K562 (cell line): ENCODE measurements at regions not wholly inside any gene's neighbourhood (a gene's known extent, or its start where the extent isn't known, plus 50 kb on each side); places are given as distances from the start of the nearest gene placed in this dataset.

Source experiments
- ATAC-seq: fragments of 200-7000 bp; cut with Tn5 transposase; 3 replicates; pipeline ENCODE4 v1.9.1; 2020; ENCODE audit warnings: moderate library complexity
- BruUV-seq: library from RNA; stranded (reverse); fragments of 400-500 nt; replicated peaks from 2 replicates; lab custom pipeline; 2021; lab: Mats Ljungman, UMichigan
- CTCF ChIA-PET: fragments of 300-600 bp; formaldehyde crosslinking; extraction: SDS; loops from one replicate; lab custom pipeline; 2021; ENCODE audit warnings: low intra/inter-chr PET ratio; lab: Yijun Ruan, JAX
- POLR2A ChIA-PET: fragments of 300-600, 350-650 bp; sonication (Branson Sonifier 250); formaldehyde crosslinking; extraction: SDS; loops from one replicate; lab custom pipeline; 2021; ENCODE audit warnings: antibody characterized with exemption, inconsistent platforms; lab: Yijun Ruan, JAX
- DNase-seq, 4 experiments: peaks; one replicate each; pipeline versions ENCODE4 v3.0.0 to v3.0.0-alpha.2; 2011 to 2018; ENCODE audit warnings: low spot score in 3 of 4, mixed read lengths in 3 of 4; ENCODE audit errors: extremely low read depth in 1 of 4
- FAIRE-seq: peaks from 2 replicates; lab custom pipeline; 2011; peaks lifted over from hg19 to GRCh38; lab: Jason Lieb, UNC
- H2AFZ ChIP-seq: 2 replicates; pipeline ENCODE4 v1.6.0; 2011; ENCODE audit warnings: low read depth, low read length, control low read depth, inconsistent platforms
- H3K27ac ChIP-seq: fragments of 200-600 bp; 3 replicates; pipeline ENCODE4 v1.8.0; 2011; ENCODE audit warnings: low read depth, mild to moderate bottlenecking, control low read depth, inconsistent platforms, low read length, moderate library complexity, mixed read lengths; ENCODE audit errors: extremely low read depth
- H3K27me3 ChIP-seq, 2 experiments: fragments of 300-600 bp in 1 of 2; 2 replicates in 1 of 2; 3 replicates in 1 of 2; pipeline versions ENCODE4 v1.6.0 to v1.8.0; 2011; ENCODE audit warnings: inconsistent platforms in 2 of 2, low read length in 2 of 2, mild to moderate bottlenecking in 1 of 2, mixed read lengths in 1 of 2, moderate library complexity in 1 of 2; ENCODE audit not compliant: control insufficient read depth in 2 of 2, insufficient read depth in 2 of 2
- H3K36me3 ChIP-seq: fragments of 300-600 bp; 3 replicates; pipeline ENCODE4 v1.8.0; 2011; ENCODE audit warnings: mild to moderate bottlenecking, low read length, inconsistent platforms; ENCODE audit not compliant: control insufficient read depth, insufficient read depth
- H3K4me1 ChIP-seq, 2 experiments: fragments of 200-600 bp in 1 of 2; replicated peaks in 1 of 2; 2 replicates in 1 of 2; 3 replicates in 1 of 2; pipeline versions ENCODE4 v1.5.1 to v1.8.0; 2011; ENCODE audit warnings: inconsistent platforms in 2 of 2, low read length in 2 of 2, mild to moderate bottlenecking in 1 of 2, mixed read lengths in 1 of 2, moderate library complexity in 1 of 2; ENCODE audit not compliant: control insufficient read depth in 2 of 2, insufficient read depth in 2 of 2
- H3K4me2 ChIP-seq: 2 replicates; pipeline ENCODE4 v1.6.1; 2011; ENCODE audit warnings: low read length, control low read depth, inconsistent platforms, mixed read lengths; ENCODE audit not compliant: insufficient read depth
- H3K4me3 ChIP-seq: fragments of 200-600 bp; sonication (generic), shearing (Covaris generic); 2 replicates; pipeline ENCODE4 v1.5.1; 2016; ENCODE audit warnings: control low read depth, inconsistent platforms
- H3K79me2 ChIP-seq: fragments of 200-600 bp; 3 replicates; pipeline ENCODE4 v1.8.0; 2011; ENCODE audit warnings: low read length, inconsistent platforms; ENCODE audit not compliant: control insufficient read depth, insufficient read depth
- H3K9ac ChIP-seq, 2 experiments: 2 replicates each; pipeline versions ENCODE4 v1.6.0 to v1.6.1; 2011; ENCODE audit warnings: low read depth in 2 of 2, low read length in 2 of 2, control low read depth in 1 of 2, inconsistent platforms in 1 of 2, mild to moderate bottlenecking in 1 of 2, mixed read lengths in 1 of 2; ENCODE audit not compliant: insufficient read depth in 1 of 2
- H3K9me1 ChIP-seq: one replicate; pipeline ENCODE4 v1.6.0; 2011; ENCODE audit warnings: inconsistent platforms, mild to moderate bottlenecking, low read length, moderate library complexity; ENCODE audit not compliant: control insufficient read depth, insufficient read depth
- H3K9me3 ChIP-seq: replicated peaks from 2 replicates; pipeline ENCODE4 v1.5.1; 2011; ENCODE audit warnings: low read depth, low read length, inconsistent platforms; ENCODE audit not compliant: control insufficient read depth, insufficient read depth
- H4K20me1 ChIP-seq: replicated peaks from 2 replicates; pipeline ENCODE4 v1.6.1; 2011; ENCODE audit warnings: low read length, inconsistent platforms, mixed read lengths; ENCODE audit not compliant: control insufficient read depth, insufficient read depth
- E2F8 ChIP-seq: fragments of 450-650 bp; IDR thresholded peaks from 2 replicates; pipeline ENCODE4 v1.7.1; 2018; ENCODE audit warnings: mild to moderate bottlenecking, low read depth; ENCODE audit not compliant: partially characterized antibody
- KDM5B ChIP-seq: fragments of 200-600 bp; sonication (generic); IDR thresholded peaks from 2 replicates; pipeline ENCODE4 v1.6.1; 2012; ENCODE audit warnings: low read depth, mild to moderate bottlenecking, moderate library complexity, low read length, control low read depth, inconsistent platforms; ENCODE audit not compliant: insufficient replicate concordance
- NFE2L1 ChIP-seq: fragments of 450-650 bp; IDR thresholded peaks from 2 replicates; pipeline ENCODE4 v1.6.1; 2016; ENCODE audit warnings: missing genetic modification characterization, low read depth, mild to moderate bottlenecking, missing compliant biosample characterization, moderate library complexity, borderline replicate concordance
- PHTF2 ChIP-seq: fragments of 250-450 bp; sonication (Bioruptor Pico); IDR thresholded peaks from 2 replicates; pipeline ENCODE4 v1.5.0; 2021; ENCODE audit warnings: mild to moderate bottlenecking
- RNF219 ChIP-seq: fragments of 250-450 bp; sonication (Bioruptor Pico); IDR thresholded peaks from 2 replicates; pipeline ENCODE4 v1.5.0; 2022; ENCODE audit warnings: mild to moderate bottlenecking
- SMC3 ChIP-seq: conservative IDR thresholded peaks from 2 replicates; pipeline ENCODE4 v1.6.1; 2011; ENCODE audit warnings: low read depth, low read length, improper control_type of control experiment; ENCODE audit not compliant: insufficient read depth
- SRF ChIP-seq, 2 experiments: fragments of 250-450, 450-650 bp in 1 of 2; sonication (Bioruptor Pico) in 1 of 2; sonication (generic) in 1 of 2; formaldehyde crosslinking; IDR thresholded peaks; 2 replicates each; pipeline versions ENCODE4 v1.5.0 to v1.5.1; 2020 to 2022; ENCODE audit warnings: mild to moderate bottlenecking in 1 of 2, missing genetic modification reagents in 1 of 2
- TBP ChIP-seq: optimal IDR thresholded peaks from 2 replicates; pipeline ENCODE3; 2011; ENCODE audit warnings: low read depth, low read length, improper control_type of control experiment
- ZNF76 ChIP-seq: fragments of 250-450 bp; sonication (Bioruptor Pico); IDR thresholded peaks from 2 replicates; pipeline ENCODE4 v1.4.0; 2020; ENCODE audit warnings: mild to moderate bottlenecking, moderate library complexity, borderline replicate concordance
- ZSCAN32 ChIP-seq: fragments of 450-650 bp; formaldehyde crosslinking; IDR thresholded peaks from 2 replicates; pipeline ENCODE4 v1.4.0; 2020; ENCODE audit warnings: mild to moderate bottlenecking, moderate library complexity
- WGBS: fragments of 100-300 bp; shearing (Covaris generic); methylation state at CpG from one replicate; pipeline ENCODE4 v1.1.6; 2016; ENCODE audit warnings: low coverage, mixed read lengths; ENCODE audit not compliant: insufficient coverage; ENCODE audit errors: missing lambda C conversion rate; 5-methylcytosine and 5-hydroxymethylcytosine counted together
- in situ Hi-C: fragments of 300-500 bp; cut with MboI; formaldehyde crosslinking; loops from 4 replicates; pipeline ENCODE4 v1.15.0; 2018; ENCODE audit warnings: inconsistent platforms, mixed read lengths
- intact Hi-C: fragments of 100-400 bp; cut with micrococcal nuclease; formaldehyde crosslinking; loops from 2 replicates; pipeline ENCODE4 v1.14.2; 2022

GRCh38 chr18:65994302-65994701, 243.5 kb downstream of the CDH7 start:
- no TSS peak for BruUV-seq
- Histone ChIP-seq H3K36me3 (no peaks in the 10 kb centered on the region), H3K4me3 (no peak overlapping the region), H3K9me3 (no peaks in the 10 kb centered on the region), H2AFZ (no peak overlapping the region), H3K4me2 (no peak overlapping the region), H3K9me1 (no peaks in the 10 kb centered on the region), H3K27ac (no peak overlapping the region), H3K9ac (no peak overlapping the region), H4K20me1 (no peaks in the 10 kb centered on the region), H3K27me3 (no peaks in the 10 kb centered on the region), H3K79me2 (no peaks in the 10 kb centered on the region)
- in situ Hi-C loops: no loop called here
- WGBS: 0% methylated on average over 1 of the region's 2 CpGs
- CTCF ChIA-PET: no interaction called here
- POLR2A ChIA-PET: no interaction called here
- ATAC-seq (no peak), FAIRE-seq (no peak)
- TF ChIP-seq NFE2L1 (tag): no peak
- TF ChIP-seq RNF219 (CRISPR knock-in tag): no peak
- TF ChIP-seq E2F8: no peak
- TF ChIP-seq PHTF2 (CRISPR knock-in tag): no peak
- TF ChIP-seq TBP: no peak
- TF ChIP-seq ZSCAN32 (CRISPR knock-in tag): no peak
- no peak for TF ChIP-seq SMC3
- no peak for TF ChIP-seq ZNF76 (CRISPR knock-in tag)
- no peak for TF ChIP-seq KDM5B
- no peak for TF ChIP-seq SRF (CRISPR knock-in tag; IDR thresholded peaks at IDR 0.05)
- TF ChIP-seq, all 486 proteins: peak for 0
- DNase-seq: no peak
- intact Hi-C loops: no loop called here
- no peaks in the 10 kb centered on the region for H3K4me1 ChIP-seq
